ENCODE measurements at regions not wholly inside any gene's neighbourhood (a gene's known extent, or its start where the extent isn't known, plus 50 kb on each side); places are given as distances from the start of the nearest gene placed in this dataset.
"Not testable (repeated sequence)": the region's sequence is repeated elsewhere in the genome, so short reads cannot be mapped to it uniquely, and the experiment has no call there.

DNA sequence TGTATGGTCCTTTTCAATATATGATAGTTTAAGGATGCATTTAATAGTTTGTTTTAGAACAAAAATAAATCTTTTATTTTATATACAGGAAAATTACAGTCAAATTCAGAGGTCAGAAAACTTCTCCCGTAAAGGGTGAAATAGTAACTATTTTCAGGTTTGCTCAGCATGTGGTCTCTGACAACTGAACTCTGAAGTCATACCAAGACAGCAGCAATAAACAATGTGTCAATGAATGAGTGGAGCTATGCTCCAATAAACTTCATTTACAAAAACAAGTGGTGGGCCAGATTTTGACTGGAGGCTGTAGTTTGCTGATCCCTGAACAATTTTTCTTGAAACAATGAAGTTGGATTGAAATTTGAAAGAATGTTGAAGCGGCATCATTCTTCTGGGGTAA, 123.6 kb downstream of the ZNF248 start:
- FAIRE-seq: no peak

DNA sequence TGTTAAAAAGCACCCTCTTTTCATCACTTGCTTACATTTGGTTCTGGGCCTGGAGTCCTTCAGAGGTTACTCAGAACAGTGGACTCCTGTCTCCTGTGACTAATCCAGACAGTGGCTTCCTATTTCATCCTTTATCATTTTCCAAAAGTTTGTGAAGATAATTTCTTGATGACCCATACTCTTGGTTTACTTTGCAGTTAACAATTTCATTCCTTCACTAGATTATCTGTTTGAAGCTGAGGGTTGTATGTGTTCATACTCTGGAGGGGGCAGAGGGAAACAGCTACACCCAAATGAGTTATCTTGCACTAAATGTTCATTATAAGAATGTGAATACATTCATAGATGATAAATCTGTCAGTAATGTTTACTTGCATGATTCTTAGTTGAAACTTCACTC, 124.7 kb downstream of the ZNF248 start:
- DNase-seq (ENCODE audit: low spot score) (no peak), FAIRE-seq (no peak)

More for the DNA sequence above, 123.6 kb downstream of the ZNF248 start:
- DNase-seq (ENCODE audit: low spot score): no peak

DNA sequence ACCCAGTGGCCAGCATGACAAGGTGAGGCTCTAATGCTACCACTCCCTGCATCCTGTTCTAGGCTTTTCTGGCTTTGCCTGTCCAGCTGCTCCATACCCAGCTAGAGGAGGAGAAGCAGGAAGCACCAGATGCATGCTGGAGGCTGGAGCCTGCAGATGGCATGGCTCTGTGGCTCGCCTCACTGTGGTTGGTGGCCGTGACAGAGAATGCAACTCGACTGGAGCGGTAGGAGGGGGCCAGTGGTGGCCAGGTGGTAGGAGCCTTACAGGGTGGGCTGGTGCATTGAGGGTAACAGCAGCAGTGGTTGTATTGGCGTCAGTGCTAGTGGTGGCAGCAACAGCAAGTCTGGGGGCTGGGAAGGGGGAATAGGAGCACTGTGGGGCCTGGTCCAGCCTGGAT, 128.6 kb downstream of the ZNF248 start:
- FAIRE-seq (no peak), DNase-seq (ENCODE audit: low spot score) (no peak)

DNA sequence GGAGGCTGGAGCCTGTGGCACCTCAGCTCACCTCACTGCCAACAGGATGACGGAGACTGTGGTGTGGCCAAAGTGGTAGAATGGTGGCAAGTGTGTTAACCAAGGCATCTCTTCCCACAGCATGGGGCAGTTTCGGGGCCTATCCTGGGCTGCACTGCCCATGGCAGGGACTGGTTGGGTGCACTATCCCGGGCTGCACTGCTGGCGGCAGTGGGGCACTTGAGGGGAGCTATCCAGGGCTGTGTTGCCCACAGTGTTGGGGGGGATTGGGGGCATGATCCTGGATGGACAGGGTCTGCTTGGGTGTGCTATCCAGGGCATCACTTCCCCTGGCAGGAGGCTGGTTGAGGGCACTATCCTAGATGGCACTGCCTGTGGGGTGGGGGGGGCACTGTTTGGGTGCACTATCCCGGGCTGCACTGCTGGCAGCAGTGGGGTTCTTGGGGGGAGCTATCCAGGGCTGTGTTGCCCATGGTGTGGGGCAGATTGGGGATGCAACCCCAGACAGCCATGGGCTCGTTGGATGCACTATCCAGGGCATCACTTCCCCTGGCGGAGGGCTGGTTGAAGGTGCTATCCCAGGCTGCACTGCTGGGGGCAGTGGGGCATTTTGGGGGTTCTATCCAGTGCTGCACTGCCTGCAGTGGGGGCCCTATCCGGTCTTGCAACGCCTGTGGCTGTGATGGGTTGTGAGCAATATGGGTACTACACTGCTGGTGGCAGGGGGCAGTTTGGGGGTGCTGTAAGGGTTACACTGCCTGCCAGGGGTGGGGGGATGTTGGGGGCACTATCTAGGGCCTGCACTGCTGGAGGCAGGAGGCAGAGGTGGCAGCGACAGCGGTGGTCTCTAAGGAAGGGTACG, 129.7 kb downstream of the ZNF248 start:
- DNase-seq (ENCODE audit: low spot score): no peak
- no peak for FAIRE-seq

DNA sequence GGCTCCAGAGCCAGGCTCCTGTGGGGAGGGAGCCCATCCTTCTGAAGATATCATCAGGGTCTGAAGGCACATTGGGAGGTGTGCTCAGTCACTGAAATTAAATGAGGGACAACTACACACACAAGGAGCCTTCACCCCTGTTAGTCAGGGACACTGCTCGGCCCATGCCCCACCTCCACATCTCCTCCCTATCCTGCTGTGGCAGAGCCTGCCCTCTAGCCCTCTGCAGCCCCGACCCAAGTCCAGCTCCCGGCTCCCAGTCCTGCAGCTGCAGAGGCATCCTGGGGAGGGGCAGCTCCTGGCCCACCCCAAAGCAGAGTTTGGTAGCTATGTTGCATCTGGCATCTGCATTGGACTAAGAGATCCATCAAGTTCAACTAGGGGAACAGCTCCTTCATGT, 136.3 kb downstream of the ZNF248 start:
- DNase-seq (ENCODE audit: low spot score): no peak
- no peak for FAIRE-seq

DNA sequence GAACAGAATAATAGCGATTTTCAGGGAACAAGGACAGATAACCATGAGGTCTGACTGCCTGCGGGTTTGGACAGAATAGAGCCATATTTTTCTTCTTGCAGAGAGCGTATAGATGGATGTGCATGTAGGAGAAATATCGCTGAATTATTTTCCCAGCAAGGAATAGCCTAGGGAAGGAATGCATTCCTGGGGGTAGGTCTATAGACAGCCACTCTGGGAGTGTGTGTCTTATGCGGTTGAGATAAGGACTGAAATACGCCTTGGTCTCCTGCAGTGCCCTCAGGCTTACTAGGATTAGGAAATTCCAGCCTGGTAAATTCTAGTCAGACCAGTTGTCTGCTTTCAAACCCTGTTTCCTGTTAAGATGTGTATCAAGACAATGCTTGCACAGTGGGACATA, 139.3 kb downstream of the ZNF248 start:
- DNase-seq (ENCODE audit: low spot score); FAIRE-seq: not testable (repeated sequence)

DNA sequence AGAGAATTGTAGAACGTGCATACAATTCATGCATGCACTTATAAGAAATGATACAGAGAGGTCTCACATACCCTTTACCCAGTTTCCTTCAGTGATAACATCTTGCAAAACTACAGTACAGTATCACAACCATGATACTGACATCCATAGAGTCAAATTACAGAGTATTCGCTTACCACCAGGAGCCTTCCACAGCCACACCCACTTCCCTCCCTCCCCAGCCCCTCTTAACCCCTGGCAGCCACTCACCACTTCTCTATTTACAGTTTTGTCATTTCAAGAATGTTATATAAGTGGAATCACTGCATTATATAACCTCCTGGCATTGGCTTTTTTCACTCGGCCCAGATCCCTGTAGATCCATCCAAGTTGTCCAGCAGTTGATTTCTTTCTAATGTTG, 143.8 kb downstream of the ZNF248 start:
- no peak for FAIRE-seq
- DNase-seq (ENCODE audit: low spot score): no peak

DNA sequence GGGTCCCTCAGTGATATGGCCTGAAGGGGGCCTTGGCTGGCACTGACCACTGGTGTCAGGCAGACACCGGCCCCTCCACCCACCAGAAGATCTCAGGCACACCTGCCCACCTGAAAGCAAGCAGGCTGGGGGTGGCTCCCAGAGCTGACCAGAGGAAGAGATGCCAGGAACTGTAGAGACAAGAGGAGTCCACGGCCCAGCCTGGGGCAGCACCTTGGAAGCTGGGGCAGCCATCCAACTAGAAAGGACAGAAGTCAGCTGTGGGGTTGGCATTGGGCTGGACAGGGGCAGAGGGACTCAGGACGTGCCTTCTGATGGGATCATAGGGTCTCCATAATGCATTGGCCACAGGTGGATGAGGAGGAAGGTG, 144.3 kb downstream of the ZNF248 start:
- no peak for DNase-seq (ENCODE audit: low spot score)

DNA sequence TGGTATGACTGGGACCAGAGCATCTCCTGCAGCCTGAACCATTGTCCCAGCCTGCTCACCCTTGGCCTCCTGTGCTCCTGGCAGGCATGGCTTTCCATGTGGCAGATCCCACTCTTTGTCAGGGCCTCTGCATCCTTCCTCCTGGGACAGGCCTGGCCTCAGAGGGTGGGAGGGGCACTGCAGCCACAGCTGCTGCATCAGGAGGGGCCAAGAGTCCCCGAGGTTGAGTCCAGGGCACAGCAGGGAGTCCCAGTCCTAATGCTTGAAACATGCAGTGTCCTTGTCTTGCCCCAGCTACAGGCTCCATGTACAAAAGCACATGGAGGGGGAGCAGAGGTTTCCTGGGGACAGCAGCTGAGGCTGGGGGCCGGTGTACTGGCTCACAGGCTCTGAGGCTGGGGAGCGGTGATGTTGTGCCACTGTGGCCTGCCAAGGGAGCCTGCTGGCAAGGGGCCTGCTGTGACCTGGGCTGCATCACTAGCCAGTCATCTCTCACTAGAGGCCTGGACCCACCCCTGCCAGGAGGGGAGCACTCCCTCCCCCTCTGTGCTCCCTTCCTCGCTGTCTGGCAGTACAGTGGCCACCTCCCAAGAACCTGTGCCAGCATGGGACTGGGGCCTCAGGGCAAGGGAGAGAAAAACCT, 144.8 kb downstream of the ZNF248 start:
- DNase-seq (ENCODE audit: low spot score): no peak
- no peak for FAIRE-seq

More for the DNA sequence above, 144.3 kb downstream of the ZNF248 start:
- FAIRE-seq: no peak

DNA sequence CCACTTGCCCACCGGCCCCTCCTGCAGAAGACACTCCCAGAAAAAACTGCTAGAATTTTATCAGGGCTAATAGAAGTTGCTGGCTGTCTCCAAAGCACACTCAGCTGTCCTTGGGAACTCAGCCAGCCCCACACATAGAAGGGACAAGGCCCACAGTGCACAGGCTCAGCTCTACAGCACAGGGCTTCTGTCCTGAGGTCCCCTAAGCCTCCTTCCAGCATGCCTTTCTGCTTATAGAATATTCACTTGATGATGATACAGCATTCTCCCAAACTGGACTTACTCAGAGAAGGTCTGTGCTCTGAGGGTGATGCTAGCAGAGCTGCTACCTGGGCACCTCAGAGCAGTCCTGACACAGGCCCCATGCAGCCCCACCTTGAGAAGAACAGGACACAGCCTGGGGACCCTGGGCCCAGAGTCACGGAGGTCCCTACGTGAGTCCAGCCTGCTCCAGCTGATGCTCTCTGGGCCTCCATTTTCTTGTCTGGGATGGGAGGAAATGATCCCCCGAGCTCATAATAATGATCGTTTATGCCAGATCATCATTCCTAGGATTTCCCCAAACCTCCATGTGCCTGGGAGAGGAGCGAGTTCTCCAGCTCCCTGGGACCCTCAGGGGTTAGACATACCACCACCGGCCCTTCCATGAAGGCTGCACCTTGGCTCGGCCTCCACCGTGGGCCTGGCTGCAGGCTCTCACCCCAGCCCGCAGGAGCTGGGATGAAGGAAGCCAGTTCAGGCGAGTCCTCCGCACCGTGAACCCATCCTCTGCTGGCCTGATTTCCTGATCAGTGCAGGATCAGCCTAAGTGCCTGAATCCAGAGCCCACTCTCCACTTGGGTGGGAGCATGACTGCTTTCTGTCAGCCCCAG, 145.6 kb downstream of the ZNF248 start:
- no peak for FAIRE-seq

DNA sequence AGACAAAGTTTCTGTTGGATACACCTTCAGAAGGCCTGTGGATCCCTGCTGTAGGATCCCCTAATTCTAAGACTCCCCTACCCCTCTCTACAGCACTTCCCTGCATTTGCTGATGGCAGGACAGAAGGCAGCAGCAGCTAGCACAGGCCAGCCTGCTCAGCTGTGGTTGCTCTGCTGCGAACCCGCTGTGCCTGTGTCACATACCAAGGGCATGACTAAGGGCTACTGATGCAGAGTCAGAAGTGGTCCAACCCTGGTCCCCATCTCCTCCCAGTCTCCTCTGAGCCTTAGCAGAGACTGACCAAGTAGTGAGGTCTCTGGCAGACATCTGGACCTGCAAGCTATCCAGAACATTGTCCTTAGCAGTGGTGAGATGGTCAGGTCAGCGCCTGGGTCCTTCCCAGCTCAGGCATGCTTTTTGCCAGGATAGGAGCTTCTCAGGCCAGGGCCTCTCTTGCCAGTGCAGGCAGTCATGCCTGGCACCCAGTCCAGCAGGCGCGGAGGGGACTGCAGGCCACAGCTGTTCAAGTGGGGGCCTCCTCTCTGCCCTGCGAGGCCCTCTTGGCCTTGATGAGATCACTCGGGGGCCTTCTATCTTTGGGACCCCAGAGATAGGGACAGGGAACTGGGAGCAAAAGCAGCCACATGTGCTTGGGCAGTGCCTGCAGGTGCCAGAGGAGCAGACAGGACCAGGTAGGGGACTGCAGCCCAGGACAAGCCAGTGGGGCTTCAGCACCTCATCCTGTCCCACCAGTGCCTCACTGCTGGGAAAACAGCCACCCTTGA, 146.4 kb downstream of the ZNF248 start:
- FAIRE-seq: peak; percentile 93
- DNase-seq (ENCODE audit: low spot score): peak; percentile 67

More for the DNA sequence above, 145.6 kb downstream of the ZNF248 start:
- peak; percentile 2 for DNase-seq (ENCODE audit: low spot score)

DNA sequence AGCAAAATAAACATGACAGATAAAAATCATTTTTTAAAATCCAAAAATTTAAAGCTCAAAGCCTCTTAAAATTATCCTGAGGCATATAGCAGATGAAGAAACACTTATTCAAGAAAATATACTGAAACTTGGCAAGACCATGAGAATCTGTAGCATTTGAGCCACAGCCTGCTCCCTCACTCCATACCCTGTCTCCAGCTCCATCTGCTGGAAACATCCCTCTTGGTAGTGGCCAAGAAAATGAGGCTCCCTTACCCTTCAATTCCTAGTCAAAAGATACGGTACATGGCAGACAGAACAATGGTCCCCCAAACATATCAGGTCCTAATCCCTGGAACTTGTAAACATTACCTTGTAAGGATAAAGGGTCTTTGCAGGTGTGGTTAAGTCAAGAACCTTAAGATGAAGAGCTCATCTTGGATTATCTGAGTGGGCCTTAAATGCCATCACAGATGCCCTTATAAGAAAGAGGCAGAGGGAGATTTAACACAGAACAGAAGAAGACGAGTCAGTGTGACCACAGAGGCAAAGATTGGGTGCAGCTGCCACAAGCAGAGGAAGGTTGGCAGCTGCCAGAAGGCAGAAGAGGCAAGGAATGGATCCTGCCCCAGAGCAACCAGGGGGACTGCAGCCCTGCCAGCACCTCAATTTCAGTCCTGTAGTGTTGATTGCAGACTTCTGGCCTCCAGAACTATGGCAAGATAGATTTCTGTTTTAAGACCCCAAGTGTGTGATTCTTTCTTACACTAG, 149.4 kb downstream of the ZNF248 start:
- DNase-seq (ENCODE audit: low spot score): peak; percentile 4
- FAIRE-seq: no peak

DNA sequence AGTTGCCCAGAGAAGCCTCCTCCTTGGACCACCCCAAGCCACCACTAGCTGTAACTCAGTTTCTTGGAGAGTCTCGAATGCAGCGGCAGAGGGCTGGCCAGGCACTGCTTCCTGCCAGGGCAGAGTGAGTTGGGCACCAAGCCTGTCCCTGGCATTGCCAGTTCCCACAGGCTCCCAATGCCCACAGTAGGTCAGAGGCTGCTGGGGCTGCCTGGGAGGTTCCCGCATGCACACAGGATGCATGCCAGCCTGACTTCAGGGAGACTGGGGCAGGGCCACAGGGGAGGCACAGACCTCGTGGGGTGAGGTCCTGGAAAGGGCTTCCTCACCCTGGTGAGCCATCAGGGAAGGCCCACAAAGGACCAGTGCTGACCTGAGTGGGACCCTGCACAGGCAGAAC, 152.8 kb downstream of the ZNF248 start:
- FAIRE-seq: peak; percentile 46
- DNase-seq (ENCODE audit: low spot score): no peak

DNA sequence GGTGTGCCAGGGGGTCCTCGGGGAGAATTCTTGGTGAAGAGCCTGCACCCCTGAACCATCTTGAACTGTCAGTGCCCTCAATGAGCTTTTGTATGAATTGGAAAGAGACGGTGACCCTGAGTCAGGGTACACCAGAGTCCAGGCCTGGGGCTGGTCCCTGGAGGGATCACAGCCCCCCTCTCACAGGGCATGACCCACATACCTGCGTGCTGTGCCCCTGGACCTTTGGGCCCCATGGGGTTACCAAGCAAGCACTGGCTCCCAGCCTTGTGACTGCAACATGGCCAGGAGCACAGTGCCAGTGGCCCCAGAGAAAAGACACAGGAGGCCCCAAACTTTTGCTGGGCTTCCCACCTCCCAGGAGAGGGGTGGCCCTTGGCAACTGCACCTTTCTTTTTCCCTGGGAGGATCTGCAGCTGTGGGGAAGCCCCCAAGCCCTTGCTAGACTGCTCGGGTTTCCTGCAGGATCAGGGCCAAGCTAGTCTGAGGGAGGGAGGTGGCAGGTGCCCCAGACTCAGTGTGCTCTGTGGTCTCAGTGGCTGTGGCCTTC, 153.5 kb downstream of the ZNF248 start:
- no peak for FAIRE-seq

DNA sequence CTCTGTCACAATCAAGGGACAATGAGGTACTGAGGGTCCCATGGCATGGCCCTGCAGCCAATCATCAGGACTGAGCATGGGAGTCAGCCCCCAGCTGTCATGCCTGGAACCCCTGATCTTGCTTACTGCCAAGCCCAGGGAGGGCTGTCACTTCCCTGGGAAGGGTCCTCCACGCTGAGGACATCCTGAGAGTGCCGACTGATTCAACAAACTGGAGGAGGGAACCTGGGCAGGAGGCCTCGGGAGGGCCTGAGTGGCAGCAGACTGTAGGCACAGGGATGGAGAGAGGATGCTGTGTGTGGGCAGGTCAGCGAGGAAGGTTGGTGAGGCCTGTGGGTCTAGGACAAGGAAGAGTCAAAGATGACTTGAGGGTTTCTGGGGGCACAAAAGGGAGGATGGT, 154.3 kb downstream of the ZNF248 start:
- no peak for FAIRE-seq

More for the DNA sequence above, 153.5 kb downstream of the ZNF248 start:
- DNase-seq (ENCODE audit: low spot score): no peak

DNA sequence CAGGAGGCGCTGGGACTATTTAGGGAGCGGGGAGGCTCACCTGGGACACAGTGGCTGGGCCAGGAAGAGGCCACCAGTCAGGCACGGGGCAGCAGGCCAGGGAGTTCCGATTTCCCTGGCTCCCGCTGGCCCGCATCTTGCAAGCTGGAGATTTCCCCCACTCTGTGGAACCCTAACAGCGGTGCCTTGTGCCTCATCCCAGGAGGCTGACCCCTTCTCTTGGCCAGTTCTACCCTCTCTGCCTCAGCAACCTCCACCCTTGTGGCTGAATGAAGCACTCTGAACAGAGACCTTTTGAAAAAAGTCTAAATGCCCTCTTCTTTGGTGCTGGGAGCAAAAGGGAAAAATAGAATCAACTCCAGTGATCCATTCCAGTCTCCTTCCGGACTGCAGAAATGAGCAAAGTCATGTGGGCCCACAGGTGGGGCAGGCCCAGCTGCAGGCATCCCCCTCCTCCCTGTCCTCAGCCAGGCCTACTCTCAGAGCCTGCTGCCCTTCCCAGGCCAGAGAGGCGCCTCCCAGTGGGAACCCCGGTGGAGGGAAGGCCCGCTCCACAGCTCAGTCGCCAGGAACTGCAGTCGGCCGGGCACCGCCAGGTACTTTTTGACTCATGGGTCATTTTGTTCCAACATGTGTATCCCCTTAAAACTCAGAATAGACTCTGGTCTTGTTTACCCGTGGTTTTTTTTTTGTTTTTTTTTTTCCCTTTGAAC, 155.5 kb downstream of the ZNF248 start:
- FAIRE-seq (no peak), DNase-seq (ENCODE audit: low spot score) (peak; percentile 0)

More for the DNA sequence above, 154.3 kb downstream of the ZNF248 start:
- DNase-seq (ENCODE audit: low spot score): no peak

DNA sequence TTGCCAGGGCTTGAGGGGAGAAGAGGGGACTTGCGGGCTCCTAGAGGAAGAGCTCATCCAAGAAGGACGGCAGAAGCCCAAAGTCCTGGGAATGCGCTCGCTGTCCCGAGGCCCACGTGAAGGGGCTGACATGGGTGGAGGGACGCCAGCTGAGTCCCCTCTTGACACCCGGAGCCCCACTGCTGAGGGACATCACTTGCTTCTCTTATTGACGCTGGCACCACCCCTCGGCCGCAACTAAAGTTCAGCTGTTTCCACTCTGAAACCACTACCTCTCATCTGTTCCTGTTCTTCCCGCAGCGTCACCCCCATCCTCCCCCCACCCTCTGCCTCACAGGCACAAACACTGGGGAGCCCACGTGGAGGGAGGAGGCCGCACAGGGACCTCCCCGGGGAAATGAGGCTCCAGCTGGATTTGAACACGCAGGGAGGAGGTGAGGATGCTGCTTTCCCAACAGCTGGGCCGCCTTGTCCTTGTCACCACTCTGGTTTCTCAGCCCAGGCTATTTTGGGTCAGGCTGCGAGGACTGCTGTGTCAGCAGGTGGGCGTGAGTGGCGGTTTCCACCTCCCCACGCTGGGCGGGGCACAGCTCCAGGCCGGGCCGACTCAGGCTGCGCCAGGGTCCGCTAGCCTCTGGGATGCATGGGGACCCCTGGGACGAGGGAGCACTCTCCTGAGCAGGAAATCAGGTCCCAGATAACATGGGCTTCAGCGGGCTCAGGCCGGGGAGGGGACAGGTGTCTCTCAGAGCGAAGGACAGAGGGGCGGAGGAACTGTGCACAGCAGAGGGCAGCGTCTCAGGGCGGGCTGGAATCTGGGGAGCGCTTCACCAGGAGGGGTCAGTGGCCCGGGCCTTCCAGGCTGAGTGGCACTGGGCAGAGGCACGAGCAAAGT, 156.3 kb downstream of the ZNF248 start:
- peak; percentile 20 for FAIRE-seq

DNA sequence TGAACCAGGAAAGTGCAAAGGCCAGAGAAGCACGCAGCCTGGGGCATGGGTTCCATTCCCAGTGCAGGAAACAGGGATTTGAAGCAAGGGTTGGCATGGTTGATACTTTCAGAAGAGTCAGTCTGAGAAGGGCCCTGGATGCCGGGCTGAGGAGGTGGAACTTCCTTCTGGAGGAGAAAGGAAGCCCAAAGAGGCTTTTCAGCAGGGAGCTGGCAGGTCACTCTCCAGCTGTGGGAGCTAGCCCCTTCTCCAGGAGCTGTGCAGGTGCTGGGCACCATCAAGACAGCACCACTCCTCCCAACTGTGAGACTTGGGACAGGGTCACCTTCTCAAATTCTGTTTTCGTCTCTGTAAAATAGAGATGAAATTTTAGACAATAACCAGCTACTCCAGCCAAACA, 169.8 kb downstream of the ZNF248 start:
- no peak for FAIRE-seq
- DNase-seq (ENCODE audit: low spot score): no peak

More for the DNA sequence above, 156.3 kb downstream of the ZNF248 start:
- DNase-seq (ENCODE audit: low spot score): peak; percentile 3

All from urothelium cell line (cell line).